ENCODE measurements at regions not wholly inside any gene's neighbourhood (a gene's known extent, or its start where the extent isn't known, plus 50 kb on each side); places are given as distances from the start of the nearest gene placed in this dataset.

DNA sequence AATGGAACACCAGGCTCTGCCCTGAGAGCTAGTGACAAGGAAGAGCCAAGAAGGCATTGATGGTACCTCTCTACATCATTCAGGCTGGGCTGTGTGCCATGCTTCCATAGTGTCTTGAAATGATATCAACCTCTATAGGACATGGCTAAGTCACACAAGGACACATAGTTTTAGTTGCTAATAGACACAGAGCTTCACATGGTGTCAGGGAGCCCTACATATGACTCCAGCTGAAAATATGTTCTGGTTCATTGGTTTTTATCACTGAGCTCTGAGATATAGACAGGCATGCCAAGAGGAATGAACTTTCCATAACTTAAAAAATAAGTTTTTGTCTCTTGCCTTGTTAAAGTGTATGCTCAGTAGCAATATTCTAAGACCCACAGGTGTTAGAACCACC, 72.1 kb upstream of the PRKG2 start:
- no peaks in the 10 kb centered on the region for H3K27me3 ChIP-seq (ENCODE audit: control insufficient read depth, insufficient read depth, low read length)
- H3K18ac ChIP-seq (ENCODE audit: low read depth, low read length): no peak overlapping the region
- no peaks in the 10 kb centered on the region for H3K9me3 ChIP-seq (ENCODE audit: control insufficient read depth, insufficient read depth, low read length)
- dilution Hi-C loops (cut with HindIII; ENCODE audit: low sequenced_read_pairs, unreplicated experiment) (no loop called here), intact Hi-C loops (cut with micrococcal nuclease) (no loop called here), in situ Hi-C loops (cut with MboI; ENCODE audit: low sequenced_read_pairs) (no loop called here)
- no peak overlapping the region for H3K27ac ChIP-seq (ENCODE audit: insufficient read depth, low read length)
- H4K91ac ChIP-seq (ENCODE audit: insufficient read depth, low read depth, low read length): 0 out of 2 replicates have a peak overlapping the region, but pooled peaks have one; percentile 21
- no peak overlapping the region for H2AK5ac ChIP-seq (ENCODE audit: low read depth, low read length)
- POLR2A ChIA-PET (ENCODE audit: unreplicated experiment): no interaction called here
- no peaks in the 10 kb centered on the region for H3K4me1 ChIP-seq (ENCODE audit: control insufficient read depth, insufficient read depth, low read length)
- no TSS peak for BruUV-seq (replicated peaks)
- H4K8ac ChIP-seq (ENCODE audit: low read depth in 2 of 2, low read length in 2 of 2): no peak overlapping the region
- H3K56ac ChIP-seq (ENCODE audit: extremely low read depth, insufficient read depth, low read length): no peak overlapping the region
- CTCF ChIA-PET: no interaction called here
- no peak overlapping the region for H2BK5ac ChIP-seq (ENCODE audit: low read depth, low read length, poor library complexity, severe bottlenecking)
- H3K9me1 ChIP-seq (ENCODE audit: insufficient read depth, low read length): no peaks in the 10 kb centered on the region; the same call in 1 of the 2 replicates
- H2AFZ ChIP-seq (replicated peaks; ENCODE audit: low read length, poor library complexity): peak overlapping the region; percentile 58
- ATAC-seq (ENCODE audit: low read depth) (peak; percentile 35; the same call in 1 of the 2 replicates), DNase-seq (peak; percentile 8)
- TF ChIP-seq, protein P1, sequence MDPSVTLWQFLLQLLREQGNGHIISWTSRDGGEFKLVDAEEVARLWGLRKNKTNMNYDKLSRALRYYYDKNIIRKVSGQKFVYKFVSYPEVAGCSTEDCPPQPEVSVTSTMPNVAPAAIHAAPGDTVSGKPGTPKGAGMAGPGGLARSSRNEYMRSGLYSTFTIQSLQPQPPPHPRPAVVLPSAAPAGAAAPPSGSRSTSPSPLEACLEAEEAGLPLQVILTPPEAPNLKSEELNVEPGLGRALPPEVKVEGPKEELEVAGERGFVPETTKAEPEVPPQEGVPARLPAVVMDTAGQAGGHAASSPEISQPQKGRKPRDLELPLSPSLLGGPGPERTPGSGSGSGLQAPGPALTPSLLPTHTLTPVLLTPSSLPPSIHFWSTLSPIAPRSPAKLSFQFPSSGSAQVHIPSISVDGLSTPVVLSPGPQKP (IDR thresholded peaks at IDR 0.05; ENCODE audit: borderline replicate concordance, low read depth, low read length): no peak
- TF ChIP-seq CHD1 (IDR thresholded peaks at IDR 0.05; ENCODE audit: low read depth, low read length) (no peak), MXI1 (IDR thresholded peaks at IDR 0.05; ENCODE audit: borderline replicate concordance, low read depth, low read length) (no peak), RCOR1 (IDR thresholded peaks at IDR 0.05; ENCODE audit: insufficient replicate concordance, low read length) (no peak), FOS (IDR thresholded peaks at IDR 0.05; ENCODE audit: low read depth, low read length) (no peak), NFE2L2 (IDR thresholded peaks at IDR 0.05; ENCODE audit: low read depth, low read length) (no peak), RAD21 (IDR thresholded peaks at IDR 0.05; ENCODE audit: low read length) (no peak), MAZ (IDR thresholded peaks at IDR 0.05; ENCODE audit: borderline replicate concordance, low read depth, low read length) (no peak), CEBPB (IDR thresholded peaks at IDR 0.05; ENCODE audit: low read depth, low read length) (no peak), BHLHE40 (IDR thresholded peaks at IDR 0.05; ENCODE audit: low read depth, low read length) (no peak), RFX5 (IDR thresholded peaks at IDR 0.05; ENCODE audit: low read depth, low read length) (no peak), POLR2A (IDR thresholded peaks at IDR 0.05; ENCODE audit: low read depth, low read length) (no peak), SMC3 (IDR thresholded peaks at IDR 0.05; ENCODE audit: low read depth, low read length) (no peak), MAFK (IDR thresholded peaks at IDR 0.05; ENCODE audit: low read depth, low read length) (no peak)
- TF ChIP-seq, protein P2, sequence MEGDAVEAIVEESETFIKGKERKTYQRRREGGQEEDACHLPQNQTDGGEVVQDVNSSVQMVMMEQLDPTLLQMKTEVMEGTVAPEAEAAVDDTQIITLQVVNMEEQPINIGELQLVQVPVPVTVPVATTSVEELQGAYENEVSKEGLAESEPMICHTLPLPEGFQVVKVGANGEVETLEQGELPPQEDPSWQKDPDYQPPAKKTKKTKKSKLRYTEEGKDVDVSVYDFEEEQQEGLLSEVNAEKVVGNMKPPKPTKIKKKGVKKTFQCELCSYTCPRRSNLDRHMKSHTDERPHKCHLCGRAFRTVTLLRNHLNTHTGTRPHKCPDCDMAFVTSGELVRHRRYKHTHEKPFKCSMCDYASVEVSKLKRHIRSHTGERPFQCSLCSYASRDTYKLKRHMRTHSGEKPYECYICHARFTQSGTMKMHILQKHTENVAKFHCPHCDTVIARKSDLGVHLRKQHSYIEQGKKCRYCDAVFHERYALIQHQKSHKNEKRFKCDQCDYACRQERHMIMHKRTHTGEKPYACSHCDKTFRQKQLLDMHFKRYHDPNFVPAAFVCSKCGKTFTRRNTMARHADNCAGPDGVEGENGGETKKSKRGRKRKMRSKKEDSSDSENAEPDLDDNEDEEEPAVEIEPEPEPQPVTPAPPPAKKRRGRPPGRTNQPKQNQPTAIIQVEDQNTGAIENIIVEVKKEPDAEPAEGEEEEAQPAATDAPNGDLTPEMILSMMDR (conservative IDR thresholded peaks at IDR 0.05; ENCODE audit: low read depth, low read length): no peak
- TF ChIP-seq, protein P3, sequence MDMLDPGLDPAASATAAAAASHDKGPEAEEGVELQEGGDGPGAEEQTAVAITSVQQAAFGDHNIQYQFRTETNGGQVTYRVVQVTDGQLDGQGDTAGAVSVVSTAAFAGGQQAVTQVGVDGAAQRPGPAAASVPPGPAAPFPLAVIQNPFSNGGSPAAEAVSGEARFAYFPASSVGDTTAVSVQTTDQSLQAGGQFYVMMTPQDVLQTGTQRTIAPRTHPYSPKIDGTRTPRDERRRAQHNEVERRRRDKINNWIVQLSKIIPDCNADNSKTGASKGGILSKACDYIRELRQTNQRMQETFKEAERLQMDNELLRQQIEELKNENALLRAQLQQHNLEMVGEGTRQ (IDR thresholded peaks at IDR 0.05; ENCODE audit: low read depth, low read length): no peak
- no peak overlapping the region for H2BK20ac ChIP-seq (ENCODE audit: low read depth, low read length)
- no peak overlapping the region for H3K4me2 ChIP-seq (ENCODE audit: low read depth, low read length)
- no peak overlapping the region for H3K4ac ChIP-seq (ENCODE audit: low read depth, low read length)
- no peaks in the 10 kb centered on the region for H3K36me3 ChIP-seq (ENCODE audit: control insufficient read depth, insufficient read depth, low read length)
- no peak overlapping the region for H2AK9ac ChIP-seq (replicated peaks; ENCODE audit: low read depth, low read length, poor library complexity)
- H2BK15ac ChIP-seq (ENCODE audit: low read depth, low read length): no peak overlapping the region; the same call in 2 of the 3 replicates
- H3K9ac ChIP-seq (ENCODE audit: low read depth, low read length): no peak overlapping the region
- H4K20me1 ChIP-seq (ENCODE audit: insufficient read depth, low read length): no peaks in the 10 kb centered on the region
- no peaks in the 10 kb centered on the region for H3K79me1 ChIP-seq (ENCODE audit: low read depth in 1 of 2, low read length in 2 of 2)
- H4K5ac ChIP-seq (ENCODE audit: low read depth, low read length): no peak overlapping the region
- H3K4me3 ChIP-seq (ENCODE audit: insufficient read depth, low read depth, low read length): no peak overlapping the region
- H2BK120ac ChIP-seq (ENCODE audit: low read depth, low read length): no peak overlapping the region
- no peak overlapping the region for H3K14ac ChIP-seq (replicated peaks; ENCODE audit: low read depth, low read length)
- no peak overlapping the region for H3K23ac ChIP-seq (ENCODE audit: low read depth, low read length)
